WTC11 (cell line): ENCODE measurements at regions not wholly inside any gene's neighbourhood (a gene's known extent, or its start where the extent isn't known, plus 50 kb on each side); places are given as distances from the start of the nearest gene placed in this dataset.

ENCODE experiments used
- FOXJ3 ChIP-seq: sonication (generic); formaldehyde crosslinking; IDR thresholded peaks from 2 replicates; pipeline ENCODE4 v1.9.0; 2021; ENCODE audit warnings: missing genetic modification reagents, mild to moderate bottlenecking, borderline replicate concordance
- SMAD4 ChIP-seq: sonication (generic); formaldehyde crosslinking; IDR thresholded peaks from 2 replicates; pipeline ENCODE4 v1.8.0; 2022; ENCODE audit warnings: mild to moderate bottlenecking, missing genetic modification reagents
- SP1 ChIP-seq: sonication (generic); formaldehyde crosslinking; conservative IDR thresholded peaks from 2 replicates; pipeline ENCODE4 v1.8.1; 2022; ENCODE audit warnings: missing genetic modification reagents
- TCF7 ChIP-seq: sonication (generic); formaldehyde crosslinking; IDR thresholded peaks from 2 replicates; pipeline ENCODE4 v1.8.0; 2022; ENCODE audit warnings: mild to moderate bottlenecking, low read depth, missing genetic modification reagents, moderate library complexity
- TF ChIP-seq, protein P1 (sequence below): fragments of 200-600 bp; IDR thresholded peaks from 2 replicates; pipeline ENCODE4 v1.8.0; 2022; ENCODE audit warnings: antibody characterized with exemption
- TF ChIP-seq, protein P2 (sequence below): sonication (generic); formaldehyde crosslinking; conservative IDR thresholded peaks from 2 replicates; pipeline ENCODE4 v1.8.1; 2022; ENCODE audit warnings: mild to moderate bottlenecking, missing genetic modification reagents
- TF ChIP-seq, protein P3 (sequence below): sonication (generic); formaldehyde crosslinking; IDR thresholded peaks from 2 replicates; pipeline ENCODE4 v1.8.1; 2022; ENCODE audit warnings: low read depth, missing genetic modification reagents, borderline replicate concordance

DNA sequence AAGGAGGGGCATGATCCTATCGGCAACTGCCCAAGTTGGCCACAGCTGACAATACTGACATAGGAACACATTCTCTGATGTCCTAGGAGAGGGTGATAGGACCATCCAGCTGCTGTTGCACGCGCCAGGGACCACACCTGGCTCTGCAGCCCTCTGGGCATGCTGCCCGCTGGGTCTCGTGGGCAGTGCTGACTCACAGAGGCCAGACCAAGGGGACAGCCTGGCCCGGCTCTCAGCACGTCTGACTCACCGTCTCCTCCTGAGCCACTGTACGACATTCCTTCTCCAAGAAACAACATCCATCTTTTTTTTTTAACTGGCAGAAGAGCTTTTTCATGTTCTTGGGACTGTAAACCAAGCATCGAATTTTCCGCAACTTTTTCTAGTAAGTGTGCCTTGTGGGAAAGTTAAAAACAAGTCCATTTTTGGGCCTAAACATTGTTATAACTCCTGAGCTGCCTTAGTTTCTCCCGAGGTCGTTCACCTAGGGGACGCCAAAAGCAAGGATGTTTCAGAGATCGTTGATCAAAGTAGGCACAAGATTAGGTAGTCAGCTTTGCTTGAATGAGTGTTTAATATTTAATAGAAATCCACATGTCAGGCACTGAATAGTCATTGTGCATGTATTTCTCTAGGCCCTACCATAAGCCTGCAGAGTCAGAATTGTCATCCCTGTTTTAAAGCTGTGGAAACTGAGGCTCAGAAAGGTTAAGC lies 100.3 kb downstream of the TTC32 start:
- TF ChIP-seq, protein P1, sequence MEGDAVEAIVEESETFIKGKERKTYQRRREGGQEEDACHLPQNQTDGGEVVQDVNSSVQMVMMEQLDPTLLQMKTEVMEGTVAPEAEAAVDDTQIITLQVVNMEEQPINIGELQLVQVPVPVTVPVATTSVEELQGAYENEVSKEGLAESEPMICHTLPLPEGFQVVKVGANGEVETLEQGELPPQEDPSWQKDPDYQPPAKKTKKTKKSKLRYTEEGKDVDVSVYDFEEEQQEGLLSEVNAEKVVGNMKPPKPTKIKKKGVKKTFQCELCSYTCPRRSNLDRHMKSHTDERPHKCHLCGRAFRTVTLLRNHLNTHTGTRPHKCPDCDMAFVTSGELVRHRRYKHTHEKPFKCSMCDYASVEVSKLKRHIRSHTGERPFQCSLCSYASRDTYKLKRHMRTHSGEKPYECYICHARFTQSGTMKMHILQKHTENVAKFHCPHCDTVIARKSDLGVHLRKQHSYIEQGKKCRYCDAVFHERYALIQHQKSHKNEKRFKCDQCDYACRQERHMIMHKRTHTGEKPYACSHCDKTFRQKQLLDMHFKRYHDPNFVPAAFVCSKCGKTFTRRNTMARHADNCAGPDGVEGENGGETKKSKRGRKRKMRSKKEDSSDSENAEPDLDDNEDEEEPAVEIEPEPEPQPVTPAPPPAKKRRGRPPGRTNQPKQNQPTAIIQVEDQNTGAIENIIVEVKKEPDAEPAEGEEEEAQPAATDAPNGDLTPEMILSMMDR: no peak
- no peak for TF ChIP-seq SMAD4 (CRISPR knock-in tag)
- TF ChIP-seq, protein P2, sequence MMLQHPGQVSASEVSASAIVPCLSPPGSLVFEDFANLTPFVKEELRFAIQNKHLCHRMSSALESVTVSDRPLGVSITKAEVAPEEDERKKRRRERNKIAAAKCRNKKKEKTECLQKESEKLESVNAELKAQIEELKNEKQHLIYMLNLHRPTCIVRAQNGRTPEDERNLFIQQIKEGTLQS: no peak
- TF ChIP-seq, protein P3, sequence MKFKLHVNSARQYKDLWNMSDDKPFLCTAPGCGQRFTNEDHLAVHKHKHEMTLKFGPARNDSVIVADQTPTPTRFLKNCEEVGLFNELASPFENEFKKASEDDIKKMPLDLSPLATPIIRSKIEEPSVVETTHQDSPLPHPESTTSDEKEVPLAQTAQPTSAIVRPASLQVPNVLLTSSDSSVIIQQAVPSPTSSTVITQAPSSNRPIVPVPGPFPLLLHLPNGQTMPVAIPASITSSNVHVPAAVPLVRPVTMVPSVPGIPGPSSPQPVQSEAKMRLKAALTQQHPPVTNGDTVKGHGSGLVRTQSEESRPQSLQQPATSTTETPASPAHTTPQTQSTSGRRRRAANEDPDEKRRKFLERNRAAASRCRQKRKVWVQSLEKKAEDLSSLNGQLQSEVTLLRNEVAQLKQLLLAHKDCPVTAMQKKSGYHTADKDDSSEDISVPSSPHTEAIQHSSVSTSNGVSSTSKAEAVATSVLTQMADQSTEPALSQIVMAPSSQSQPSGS (CRISPR knock-in tag): no peak
- TF ChIP-seq SP1: no peak
- TF ChIP-seq FOXJ3 (CRISPR knock-in tag): no peak
- TF ChIP-seq TCF7 (CRISPR knock-in tag): no peak
